Mucosa of rectum (tissue), 2 donors: ENCODE measurements at regions not wholly inside any gene's neighbourhood (a gene's known extent, or its start where the extent isn't known, plus 50 kb on each side); places are given as distances from the start of the nearest gene placed in this dataset.
"Not testable (repeated sequence)": the region's sequence is repeated elsewhere in the genome, so short reads cannot be mapped to it uniquely, and the experiment has no call there.

ENCODE experiments used
- H3K27ac ChIP-seq, 2 donors: one replicate each; pipeline ENCODE4 v1.7.0; 2013; ENCODE audit warnings: inconsistent platforms in 2 of 2, low read depth in 2 of 2, low read length in 2 of 2
- H3K27me3 ChIP-seq, 2 donors: one replicate each; pipeline ENCODE4 v1.7.0; 2013; ENCODE audit warnings: low read length in 2 of 2; ENCODE audit not compliant: control insufficient read depth in 2 of 2, insufficient read depth in 2 of 2
- H3K36me3 ChIP-seq, 2 donors: one replicate each; pipeline ENCODE4 v1.7.0; 2013; ENCODE audit warnings: low read length in 2 of 2; ENCODE audit not compliant: control insufficient read depth in 2 of 2, insufficient read depth in 2 of 2
- H3K4me1 ChIP-seq, 2 donors: one replicate each; pipeline ENCODE4 v1.7.0; 2013; ENCODE audit warnings: low read length in 2 of 2, mild to moderate bottlenecking in 1 of 2; ENCODE audit not compliant: control insufficient read depth in 2 of 2, insufficient read depth in 2 of 2
- H3K4me3 ChIP-seq, 2 donors: one replicate each; pipeline ENCODE4 v1.7.0; 2013; ENCODE audit warnings: low read length in 2 of 2
- H3K9ac ChIP-seq, 2 donors: one replicate each; pipeline ENCODE4 v1.7.0; 2013; ENCODE audit warnings: low read length in 2 of 2, low read depth in 1 of 2, mild to moderate bottlenecking in 1 of 2
- H3K9me3 ChIP-seq, 2 donors: one replicate each; pipeline ENCODE4 v1.7.0; 2013; ENCODE audit warnings: low read length in 2 of 2; ENCODE audit not compliant: control insufficient read depth in 2 of 2
- donor health status: healthy.
- donor health status: Normal muscosa, but diverticular disease.

GRCh38 chr21:28590026-28590425, 402.7 kb downstream of the LTN1 start:
- H3K27ac ChIP-seq = no peak overlapping the region
- H3K4me3 ChIP-seq = no peak overlapping the region
- H3K9ac ChIP-seq = no peak overlapping the region
- no peaks in the 10 kb centered on the region for H3K4me1 ChIP-seq
- H3K27me3 ChIP-seq = no peaks in the 10 kb centered on the region
- H3K9me3 ChIP-seq = no peaks in the 10 kb centered on the region
- no peaks in the 10 kb centered on the region for H3K36me3 ChIP-seq

- Histone ChIP-seq H3K9me3 (no peaks in the 10 kb centered on the region), H3K9ac (no peak overlapping the region), H3K36me3 (no peaks in the 10 kb centered on the region), H3K4me3 (no peak overlapping the region), H3K4me1 (no peaks in the 10 kb centered on the region), H3K27ac (no peak overlapping the region), H3K27me3 (no peaks in the 10 kb centered on the region)
Observed at GRCh38 chr21:28588997-28589396, 403.7 kb downstream of the LTN1 start.

- Histone ChIP-seq H3K4me1 (no peaks in the 10 kb centered on the region), H3K9me3 (no peaks in the 10 kb centered on the region), H3K36me3 (no peaks in the 10 kb centered on the region), H3K9ac (no peak overlapping the region), H3K4me3 (no peak overlapping the region), H3K27me3 (no peaks in the 10 kb centered on the region), H3K27ac (no peak overlapping the region)
Observed at GRCh38 chr21:28587748-28588147, 404.9 kb downstream of the LTN1 start.

GRCh38 chr21:28581976-28582375, 410.7 kb downstream of the LTN1 start:
- H3K9ac ChIP-seq = no peak overlapping the region
- H3K4me1 ChIP-seq = no peaks in the 10 kb centered on the region
- H3K4me3 ChIP-seq = no peak overlapping the region
- no peaks in the 10 kb centered on the region for H3K9me3 ChIP-seq
- no peak overlapping the region for H3K27ac ChIP-seq
- no peaks in the 10 kb centered on the region for H3K27me3 ChIP-seq
- no peaks in the 10 kb centered on the region for H3K36me3 ChIP-seq

- not testable (repeated sequence) for H3K4me1 ChIP-seq, H3K9me3 ChIP-seq, H3K27ac ChIP-seq, H3K4me3 ChIP-seq, H3K9ac ChIP-seq, H3K36me3 ChIP-seq, H3K27me3 ChIP-seq
Observed at GRCh38 chr21:28581311-28581731, 411.4 kb downstream of the LTN1 start.

DNA sequence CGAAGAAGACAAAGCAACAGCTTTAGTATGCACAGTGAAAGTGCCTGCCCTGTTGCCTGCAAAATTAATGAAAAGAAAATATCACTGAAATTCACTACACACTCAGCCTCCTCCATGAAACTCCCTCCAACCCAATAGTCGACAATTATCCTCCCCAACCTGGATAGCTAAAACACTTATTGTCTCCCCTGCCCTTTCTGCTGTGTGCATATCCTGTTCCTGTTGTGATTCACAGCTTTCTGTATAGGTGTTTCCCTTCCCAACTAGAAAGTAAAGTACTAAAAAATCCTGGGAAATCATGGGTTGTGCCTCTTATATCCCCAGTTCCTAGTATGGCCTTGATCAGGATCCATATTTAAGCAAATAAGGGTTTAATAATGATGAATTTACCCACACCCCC, 412.1 kb downstream of the LTN1 start:
- Histone ChIP-seq H3K9me3 (no peaks in the 10 kb centered on the region), H3K4me3 (no peak overlapping the region), H3K9ac (no peak overlapping the region), H3K4me1 (no peaks in the 10 kb centered on the region), H3K36me3 (no peaks in the 10 kb centered on the region), H3K27me3 (no peaks in the 10 kb centered on the region), H3K27ac (no peak overlapping the region)

GRCh38 chr21:28579986-28580550, 412.6 kb downstream of the LTN1 start:
- Histone ChIP-seq H3K9me3 (no peaks in the 10 kb centered on the region), H3K4me1 (no peaks in the 10 kb centered on the region), H3K27ac (no peak overlapping the region), H3K4me3 (no peak overlapping the region), H3K9ac (no peak overlapping the region), H3K36me3 (no peaks in the 10 kb centered on the region), H3K27me3 (no peaks in the 10 kb centered on the region)

GRCh38 chr21:28568692-28569091, 424.0 kb downstream of the LTN1 start:
- no peak overlapping the region for H3K4me3 ChIP-seq
- H3K27ac ChIP-seq = no peak overlapping the region
- H3K9ac ChIP-seq = no peak overlapping the region
- no peaks in the 10 kb centered on the region for H3K36me3 ChIP-seq
- H3K27me3 ChIP-seq = no peaks in the 10 kb centered on the region
- no peaks in the 10 kb centered on the region for H3K4me1 ChIP-seq
- no peaks in the 10 kb centered on the region for H3K9me3 ChIP-seq

- H3K9ac ChIP-seq, H3K27me3 ChIP-seq, H3K4me1 ChIP-seq, H3K9me3 ChIP-seq, H3K36me3 ChIP-seq, H3K27ac ChIP-seq, H3K4me3 ChIP-seq: not testable (repeated sequence)
Observed at GRCh38 chr21:28563933-28564332, 428.7 kb downstream of the LTN1 start.

DNA sequence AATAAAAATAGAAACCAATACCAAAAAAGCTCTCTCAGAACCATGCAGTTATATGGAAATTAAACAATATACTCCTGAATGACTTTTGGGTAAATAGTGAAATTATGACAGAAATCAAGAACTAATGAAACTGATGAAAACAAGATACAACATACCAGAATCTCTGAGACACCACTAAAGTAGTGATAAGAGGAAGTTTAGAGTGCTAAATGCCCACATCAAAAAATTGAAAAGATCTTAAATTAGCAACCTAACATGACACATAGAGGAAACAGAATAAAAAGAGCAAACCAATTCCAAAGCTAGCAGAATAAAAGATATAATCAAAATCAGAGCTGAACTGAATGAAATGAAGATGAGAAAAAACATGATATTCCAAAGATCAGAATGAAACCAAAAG, 430.9 kb downstream of the LTN1 start:
- H3K9ac ChIP-seq = no peak overlapping the region
- H3K27ac ChIP-seq = no peak overlapping the region
- H3K27me3 ChIP-seq = no peaks in the 10 kb centered on the region
- H3K4me1 ChIP-seq = no peaks in the 10 kb centered on the region
- H3K36me3 ChIP-seq = no peaks in the 10 kb centered on the region
- no peaks in the 10 kb centered on the region for H3K9me3 ChIP-seq
- H3K4me3 ChIP-seq = no peak overlapping the region
